ENCODE measurements at regions not wholly inside any gene's neighbourhood (a gene's known extent, or its start where the extent isn't known, plus 50 kb on each side); places are given as distances from the start of the nearest gene placed in this dataset.

GRCh38 chr10:131694168-131694780 is 206.5 kb upstream of the PPP2R2D start:
- DNase-seq = no peak

- no peak for DNase-seq
Observed at GRCh38 chr10:131694781-131695495, 205.9 kb upstream of the PPP2R2D start.

- DNase-seq = no peak
Observed at GRCh38 chr10:131695496-131696165, 205.2 kb upstream of the PPP2R2D start.

- no peak for DNase-seq
Observed at GRCh38 chr10:131697476-131698128, 203.2 kb upstream of the PPP2R2D start.

- DNase-seq = no peak
Observed at GRCh38 chr10:131698232-131698631, 202.6 kb upstream of the PPP2R2D start.

- DNase-seq = no peak
Observed at GRCh38 chr10:131698986-131699385, 201.8 kb upstream of the PPP2R2D start.

- no peak for DNase-seq
Observed at GRCh38 chr10:131700032-131700431, 200.8 kb upstream of the PPP2R2D start.

GRCh38 chr10:131700506-131700905 is 200.3 kb upstream of the PPP2R2D start:
- DNase-seq = no peak

GRCh38 chr10:131701131-131701947 is 199.5 kb upstream of the PPP2R2D start:
- DNase-seq = no peak

- DNase-seq = no peak
Observed at GRCh38 chr10:131702531-131703356, 198.1 kb upstream of the PPP2R2D start.

- no peak for DNase-seq
Observed at GRCh38 chr10:131703541-131703940, 197.3 kb upstream of the PPP2R2D start.

GRCh38 chr10:131703941-131704340 is 196.9 kb upstream of the PPP2R2D start:
- no peak for DNase-seq

- no peak for DNase-seq
Observed at GRCh38 chr10:131706476-131706875, 194.3 kb upstream of the PPP2R2D start.

GRCh38 chr10:131706952-131707351 is 193.9 kb upstream of the PPP2R2D start:
- DNase-seq = no peak

- no peak for DNase-seq
Observed at GRCh38 chr10:131708225-131708880, 192.5 kb upstream of the PPP2R2D start.

GRCh38 chr10:131710142-131710861 is 190.5 kb upstream of the PPP2R2D start:
- DNase-seq = no peak

GRCh38 chr10:131722121-131722520 is 178.7 kb upstream of the PPP2R2D start:
- DNase-seq = no peak

- no peak for DNase-seq
Observed at GRCh38 chr10:131722525-131723264, 178.1 kb upstream of the PPP2R2D start.

GRCh38 chr10:131723297-131724168 is 177.3 kb upstream of the PPP2R2D start:
- DNase-seq = no peak

Measured in stimulated activated CD8-positive, alpha-beta memory T cell treated with anti-CD3 and anti-CD28 coated beads, Interleukin-4, amount 100 ng/mL, for 48 hours (primary cell).